ENCODE measurements at regions not wholly inside any gene's neighbourhood (a gene's known extent, or its start where the extent isn't known, plus 50 kb on each side); places are given as distances from the start of the nearest gene placed in this dataset.

GRCh38 chr12:111150921-111151840 is 217.7 kb downstream of the PHETA1 start:
- no peaks in the 10 kb centered on the region for H3K9me2 ChIP-seq (ENCODE audit: insufficient read depth, low read length)
- no peak overlapping the region for H3K4me2 ChIP-seq (ENCODE audit: low read length)
- peak overlapping the region; percentile 35 for H3K9ac ChIP-seq (ENCODE audit: low read length)
- H3F3A ChIP-seq (ENCODE audit: insufficient read depth, low read length, poor library complexity, severe bottlenecking): no peaks in the 10 kb centered on the region
- TF ChIP-seq MXI1 (conservative IDR thresholded peaks at IDR 0.05; ENCODE audit: poor library complexity, severe bottlenecking) (no peak), POLR2AphosphoS5 (IDR thresholded peaks at IDR 0.05) (no peak), EZH2 (IDR thresholded peaks at IDR 0.05; ENCODE audit: borderline replicate concordance, insufficient read depth, low read length, poor library complexity, severe bottlenecking) (no peak), EP300 (conservative IDR thresholded peaks at IDR 0.05; ENCODE audit: poor library complexity, severe bottlenecking) (no peak), CTCF (IDR thresholded peaks at IDR 0.05; ENCODE audit: poor library complexity, severe bottlenecking) (no peak), SMC3 (conservative IDR thresholded peaks at IDR 0.05; ENCODE audit: poor library complexity) (no peak), REST (IDR thresholded peaks at IDR 0.05; ENCODE audit: borderline replicate concordance) (no peak), RAD21 (conservative IDR thresholded peaks at IDR 0.05) (no peak), TAF1 (IDR thresholded peaks at IDR 0.05; ENCODE audit: low read depth) (no peak)
- peak overlapping the region; percentile 56 for H3K27ac ChIP-seq (ENCODE audit: low read length)
- H3K27me3 ChIP-seq (ENCODE audit: insufficient read depth, low read depth, low read length): no peaks in the 10 kb centered on the region
- H4K20me1 ChIP-seq (ENCODE audit: insufficient read depth): no peaks in the 10 kb centered on the region
- no peak overlapping the region for H3K4me3 ChIP-seq (ENCODE audit: low read length)
- H3K9me3 ChIP-seq (ENCODE audit: low read length): no peaks in the 10 kb centered on the region
- H3K36me3 ChIP-seq (ENCODE audit: insufficient read depth, low read length): no peaks in the 10 kb centered on the region
- H2AFZ ChIP-seq (ENCODE audit: low read depth, low read length): no peak overlapping the region
- no peaks in the 10 kb centered on the region for H3K79me2 ChIP-seq (replicated peaks; ENCODE audit: insufficient read depth, low read length)

- H3K4me3 ChIP-seq (ENCODE audit: low read length): no peak overlapping the region
- no peaks in the 10 kb centered on the region for H3K27me3 ChIP-seq (ENCODE audit: insufficient read depth, low read depth, low read length)
- H3K9me2 ChIP-seq (ENCODE audit: insufficient read depth, low read length): no peaks in the 10 kb centered on the region
- no peaks in the 10 kb centered on the region for H3K36me3 ChIP-seq (ENCODE audit: insufficient read depth, low read length)
- H3K27ac ChIP-seq (ENCODE audit: low read length): peak overlapping the region; percentile 56
- H3K9ac ChIP-seq (ENCODE audit: low read length): no peak overlapping the region
- no peaks in the 10 kb centered on the region for H3K9me3 ChIP-seq (ENCODE audit: low read length)
- no peaks in the 10 kb centered on the region for H3F3A ChIP-seq (ENCODE audit: insufficient read depth, low read length, poor library complexity, severe bottlenecking)
- no peaks in the 10 kb centered on the region for H3K79me2 ChIP-seq (replicated peaks; ENCODE audit: insufficient read depth, low read length)
- no peaks in the 10 kb centered on the region for H4K20me1 ChIP-seq (ENCODE audit: insufficient read depth)
- H3K4me2 ChIP-seq (ENCODE audit: low read length): no peak overlapping the region
- TF ChIP-seq MXI1 (conservative IDR thresholded peaks at IDR 0.05; ENCODE audit: poor library complexity, severe bottlenecking): no peak
- no peak for TF ChIP-seq CTCF (IDR thresholded peaks at IDR 0.05; ENCODE audit: poor library complexity, severe bottlenecking)
- no peak for TF ChIP-seq REST (IDR thresholded peaks at IDR 0.05; ENCODE audit: borderline replicate concordance)
- no peak for TF ChIP-seq RAD21 (conservative IDR thresholded peaks at IDR 0.05)
- TF ChIP-seq SMC3 (conservative IDR thresholded peaks at IDR 0.05; ENCODE audit: poor library complexity): no peak
- no peak for TF ChIP-seq EP300 (conservative IDR thresholded peaks at IDR 0.05; ENCODE audit: poor library complexity, severe bottlenecking)
- TF ChIP-seq EZH2 (IDR thresholded peaks at IDR 0.05; ENCODE audit: borderline replicate concordance, insufficient read depth, low read length, poor library complexity, severe bottlenecking): no peak
- no peak for TF ChIP-seq TAF1 (IDR thresholded peaks at IDR 0.05; ENCODE audit: low read depth)
- TF ChIP-seq POLR2AphosphoS5 (IDR thresholded peaks at IDR 0.05): no peak
- no peak overlapping the region for H2AFZ ChIP-seq (ENCODE audit: low read depth, low read length)
Observed at GRCh38 chr12:111150360-111150759, 218.5 kb downstream of the PHETA1 start.
